Cardiac fibroblast (primary cell): ENCODE measurements at regions not wholly inside any gene's neighbourhood (a gene's known extent, or its start where the extent isn't known, plus 50 kb on each side); places are given as distances from the start of the nearest gene placed in this dataset.

Source experiments
- DNase-seq, 2 donors: peaks; one replicate each; pipeline versions ENCODE4 v3.0.0 to v3.0.0-alpha.2; 2010; ENCODE audit warnings: low read depth in 2 of 2
- H3K4me3 ChIP-seq, 2 donors: replicated peaks in 1 of 2; 1 replicate in 1 of 2; 2 replicates in 1 of 2; pipeline ENCODE4 v1.5.1; 2011; ENCODE audit warnings: low read depth in 2 of 2, low read length in 2 of 2, mild to moderate bottlenecking in 2 of 2, moderate library complexity in 1 of 2
- TF ChIP-seq, protein P1 (sequence below): IDR thresholded peaks from one replicate; pipeline ENCODE4 v1.5.1; 2011; ENCODE audit warnings: low read depth, mild to moderate bottlenecking, low read length, inconsistent platforms

- no peak for DNase-seq
- TF ChIP-seq, protein P1, sequence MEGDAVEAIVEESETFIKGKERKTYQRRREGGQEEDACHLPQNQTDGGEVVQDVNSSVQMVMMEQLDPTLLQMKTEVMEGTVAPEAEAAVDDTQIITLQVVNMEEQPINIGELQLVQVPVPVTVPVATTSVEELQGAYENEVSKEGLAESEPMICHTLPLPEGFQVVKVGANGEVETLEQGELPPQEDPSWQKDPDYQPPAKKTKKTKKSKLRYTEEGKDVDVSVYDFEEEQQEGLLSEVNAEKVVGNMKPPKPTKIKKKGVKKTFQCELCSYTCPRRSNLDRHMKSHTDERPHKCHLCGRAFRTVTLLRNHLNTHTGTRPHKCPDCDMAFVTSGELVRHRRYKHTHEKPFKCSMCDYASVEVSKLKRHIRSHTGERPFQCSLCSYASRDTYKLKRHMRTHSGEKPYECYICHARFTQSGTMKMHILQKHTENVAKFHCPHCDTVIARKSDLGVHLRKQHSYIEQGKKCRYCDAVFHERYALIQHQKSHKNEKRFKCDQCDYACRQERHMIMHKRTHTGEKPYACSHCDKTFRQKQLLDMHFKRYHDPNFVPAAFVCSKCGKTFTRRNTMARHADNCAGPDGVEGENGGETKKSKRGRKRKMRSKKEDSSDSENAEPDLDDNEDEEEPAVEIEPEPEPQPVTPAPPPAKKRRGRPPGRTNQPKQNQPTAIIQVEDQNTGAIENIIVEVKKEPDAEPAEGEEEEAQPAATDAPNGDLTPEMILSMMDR: no peak
- no peak overlapping the region for H3K4me3 ChIP-seq
These were observed 369.1 kb upstream of the XYLT1 start for GRCh38 chr16:17839907-17840306.

GRCh38 chr16:17839272-17839671 lies 368.5 kb upstream of the XYLT1 start:
- H3K4me3 ChIP-seq: no peak overlapping the region
- DNase-seq: no peak
- TF ChIP-seq, protein P1: no peak

DNA sequence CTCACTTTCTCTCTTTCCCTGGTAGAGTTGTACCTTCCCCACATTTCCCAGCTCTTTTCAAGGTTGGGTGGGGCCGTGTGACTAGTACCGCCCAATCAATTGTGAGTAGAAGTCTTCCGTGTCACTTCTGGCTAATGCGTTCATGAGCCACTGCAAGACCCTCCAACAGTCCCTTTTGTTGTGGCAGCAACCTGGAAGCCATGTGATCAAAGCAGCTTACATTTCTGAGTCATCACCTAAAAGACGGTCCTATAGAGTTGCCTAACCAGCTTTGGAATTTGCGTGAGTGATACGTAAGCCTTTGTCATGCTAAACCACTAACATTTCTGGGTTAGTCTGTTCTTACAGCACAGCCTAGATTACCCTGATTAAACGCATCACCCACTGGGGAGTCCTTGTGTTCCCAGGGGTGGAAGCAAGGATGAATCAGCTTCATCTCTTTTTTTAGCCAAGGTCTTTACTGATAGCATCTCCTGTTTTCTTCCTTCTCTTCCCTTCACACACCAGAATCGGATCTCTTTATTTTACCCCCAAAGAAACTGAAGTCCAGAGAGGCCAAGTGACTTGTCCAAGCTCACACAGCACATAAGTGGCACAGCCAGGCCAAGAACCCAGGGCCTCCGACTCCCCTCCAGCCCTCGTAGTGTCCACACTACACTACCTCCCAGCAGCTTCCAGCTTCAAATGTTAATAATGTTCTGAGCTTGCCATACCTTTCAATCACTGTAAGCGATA lies 366.3 kb upstream of the XYLT1 start:
- TF ChIP-seq, protein P1: no peak
- no peak overlapping the region for H3K4me3 ChIP-seq
- peak; percentile 55 to 87 for DNase-seq

DNA sequence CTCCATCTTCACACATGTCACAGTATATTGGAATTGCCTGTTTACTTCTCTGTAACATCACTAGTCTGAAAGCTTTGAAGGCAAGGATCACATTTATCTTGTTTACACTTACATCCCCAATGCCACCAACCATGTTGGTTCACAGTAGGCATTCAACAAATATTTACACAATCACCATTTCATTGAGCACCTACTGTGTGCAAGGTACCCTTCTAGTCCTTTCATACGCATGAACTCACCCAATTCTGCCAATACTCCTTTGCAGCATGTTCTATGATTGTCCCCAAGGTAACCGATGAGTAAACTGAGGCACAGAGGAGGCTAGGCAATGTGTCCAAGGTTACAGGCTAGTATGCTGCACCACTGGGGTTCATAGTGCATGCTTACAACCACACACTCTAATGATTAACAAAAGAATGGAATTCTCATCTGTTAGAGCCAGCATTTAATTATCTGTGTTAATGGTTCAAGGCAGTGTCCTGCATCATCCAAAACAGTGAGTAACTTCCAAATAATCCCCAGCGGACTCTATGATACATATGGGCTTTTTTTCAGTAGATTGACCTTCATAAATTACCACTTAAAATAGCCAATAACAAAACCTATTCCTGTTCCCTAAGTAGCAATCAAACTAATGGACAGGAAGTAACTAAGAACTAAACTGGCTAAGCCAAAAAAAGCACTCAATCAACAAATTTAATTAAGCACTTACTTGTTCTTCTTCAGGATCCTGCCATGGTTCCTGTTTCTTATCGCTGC lies 364.5 kb upstream of the XYLT1 start:
- H3K4me3 ChIP-seq: no peak overlapping the region
- no peak for DNase-seq
- TF ChIP-seq, protein P1: no peak

DNA sequence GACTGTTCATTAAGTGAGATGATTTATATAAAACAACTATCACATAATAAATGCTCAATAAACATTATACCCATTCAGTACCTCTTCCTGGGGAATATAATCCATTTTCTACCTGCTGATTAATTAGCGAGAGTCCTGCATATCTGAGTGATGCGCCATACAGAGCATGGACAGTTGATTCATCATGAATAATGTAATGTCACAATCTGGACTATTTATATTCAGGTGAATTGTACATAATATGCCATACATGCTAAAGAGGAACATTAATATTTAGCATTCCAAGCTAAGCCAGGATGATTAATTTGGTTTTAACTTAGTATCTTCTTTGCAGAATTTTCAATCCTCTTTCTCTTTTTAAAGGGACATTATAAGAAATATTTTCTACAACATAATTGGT lies 362.0 kb upstream of the XYLT1 start:
- TF ChIP-seq, protein P1: no peak
- H3K4me3 ChIP-seq: no peak overlapping the region
- DNase-seq: peak in 1 of 2 donors; percentile 17

DNA sequence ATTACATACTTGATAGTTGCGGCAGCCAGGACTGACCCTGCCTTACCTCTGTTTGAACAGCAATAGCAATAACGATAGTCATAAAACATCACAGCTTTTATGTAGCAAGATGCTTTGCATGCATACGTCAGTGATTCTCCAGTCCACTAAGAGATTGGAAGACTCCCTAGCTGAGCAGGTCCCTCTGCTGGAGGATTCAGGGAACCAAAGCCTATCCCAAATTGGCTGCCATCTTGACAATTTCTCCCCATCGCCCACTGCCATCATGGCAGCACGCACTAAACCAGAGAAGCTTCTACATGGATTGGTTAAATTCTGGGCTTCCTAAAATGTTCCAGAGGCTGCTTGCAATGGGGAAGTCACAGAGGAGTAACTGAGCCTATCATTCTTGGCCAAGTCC lies 360.6 kb upstream of the XYLT1 start:
- no peak overlapping the region for H3K4me3 ChIP-seq
- DNase-seq: no peak
- TF ChIP-seq, protein P1: no peak
